Ureter (tissue), 1 donor: ENCODE measurements at regions not wholly inside any gene's neighbourhood (a gene's known extent, or its start where the extent isn't known, plus 50 kb on each side); places are given as distances from the start of the nearest gene placed in this dataset.
"Not testable (repeated sequence)": the region's sequence is repeated elsewhere in the genome, so short reads cannot be mapped to it uniquely, and the experiment has no call there.

Experiments used
- DNase-seq: peaks from one replicate; pipeline ENCODE4 v3.0.0-alpha.2; 2020; ENCODE audit warnings: low spot score
- donor health status: DM: yes; HTN: yes; CAD: no.

DNA sequence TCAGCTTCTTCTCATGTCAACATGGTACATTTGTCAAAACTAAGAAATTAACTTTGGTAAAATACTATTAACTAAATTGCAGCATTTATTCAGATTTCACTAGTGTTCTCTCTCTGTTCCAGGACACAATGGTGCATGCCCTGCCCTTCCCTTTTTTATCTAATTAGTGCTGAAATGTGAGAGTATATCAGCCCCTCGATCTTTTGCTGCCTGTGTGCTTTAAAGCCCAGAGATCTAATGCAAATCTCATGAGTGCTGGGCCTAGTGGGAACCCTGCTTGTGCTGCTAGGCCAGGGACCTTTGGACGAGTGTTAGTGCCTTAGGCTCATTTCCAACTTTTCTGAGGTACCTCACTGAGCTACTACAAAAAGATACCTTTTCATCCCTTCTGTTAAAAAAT is 221.1 kb upstream of the EDNRB start:
- DNase-seq: no peak

DNA sequence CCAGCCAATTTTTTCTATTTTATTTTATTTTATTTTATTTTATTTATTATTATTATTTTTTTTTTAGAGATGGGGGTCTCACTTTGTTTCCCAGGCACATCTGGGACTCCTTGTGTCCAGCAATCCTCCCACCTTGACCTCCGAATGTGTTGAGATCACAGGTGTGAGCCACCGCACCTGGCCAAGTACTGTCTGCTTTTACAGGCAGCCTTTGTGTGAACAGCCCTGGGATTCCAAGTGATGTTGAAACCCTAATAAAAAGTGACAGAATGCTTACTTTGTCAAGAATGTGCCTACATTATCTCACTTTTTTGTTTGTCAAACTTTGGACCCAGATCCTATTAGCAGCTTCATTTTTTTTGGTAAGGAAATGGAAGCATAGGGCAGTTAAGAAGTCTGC is 220.1 kb upstream of the EDNRB start:
- no peak for DNase-seq

- no peak for DNase-seq
These were observed 218.9 kb upstream of the EDNRB start for GRCh38 chr13:78137404-78138142.

- DNase-seq: no peak
These were observed 218.3 kb upstream of the EDNRB start for GRCh38 chr13:78136966-78137365.

DNA sequence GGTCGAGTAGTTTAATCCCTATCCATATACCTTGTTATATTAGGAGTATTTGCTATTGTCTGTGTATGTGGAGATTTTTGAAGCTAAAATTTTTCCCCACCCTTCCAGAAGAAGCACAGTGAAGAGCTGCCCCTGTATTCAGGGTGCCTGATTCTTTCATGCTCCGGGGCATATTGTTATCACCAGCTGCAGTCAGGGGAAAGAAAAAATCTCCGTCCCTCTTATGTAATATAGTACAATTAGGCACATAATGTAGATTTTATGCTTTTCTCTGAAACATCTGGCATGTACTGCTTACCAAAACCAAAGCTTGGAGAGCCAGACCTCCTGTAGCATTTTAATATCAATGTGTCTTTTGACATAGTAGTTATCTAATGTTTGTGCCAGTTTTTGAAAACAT is 214.9 kb upstream of the EDNRB start:
- DNase-seq: no peak

DNA sequence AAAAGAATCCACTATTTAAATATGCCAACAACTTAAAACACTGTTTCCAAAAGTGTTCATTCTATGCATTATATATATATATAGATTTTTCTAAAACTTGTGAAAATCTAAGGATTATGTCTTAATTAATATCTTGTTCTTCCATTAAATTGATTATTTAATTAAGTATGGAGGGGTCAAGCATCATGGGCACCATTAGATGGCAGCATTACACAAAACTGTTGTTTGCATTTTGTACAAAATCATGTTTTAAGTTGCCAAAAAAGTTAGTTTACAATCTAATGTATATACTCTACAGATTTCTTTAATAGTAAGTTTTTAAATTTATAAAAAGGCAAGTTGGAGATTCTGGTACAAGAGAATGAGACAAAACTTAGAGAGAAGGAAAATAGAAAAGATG is 213.2 kb upstream of the EDNRB start:
- no peak for DNase-seq

- DNase-seq: no peak
These were observed 212.7 kb upstream of the EDNRB start for GRCh38 chr13:78131346-78131745.

DNA sequence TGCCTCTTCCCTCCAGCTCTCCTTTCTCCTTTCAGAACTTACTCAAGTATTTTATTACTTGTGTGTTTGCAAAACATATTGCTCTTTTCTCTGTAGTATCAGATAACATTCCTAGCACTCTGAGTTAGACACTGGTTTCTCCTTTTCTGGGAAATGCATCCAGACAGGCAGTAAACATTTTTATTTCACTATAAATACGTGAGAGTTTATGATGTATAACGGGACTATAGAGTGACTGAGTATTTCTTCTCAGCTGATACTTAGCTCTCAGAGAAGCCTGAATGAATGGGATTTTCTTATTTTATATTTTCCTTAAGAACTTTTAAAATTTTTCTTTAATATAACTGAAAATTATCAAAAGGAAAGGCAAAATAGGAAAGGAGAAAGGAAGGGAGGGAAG is 211.2 kb upstream of the EDNRB start:
- no peak for DNase-seq

DNA sequence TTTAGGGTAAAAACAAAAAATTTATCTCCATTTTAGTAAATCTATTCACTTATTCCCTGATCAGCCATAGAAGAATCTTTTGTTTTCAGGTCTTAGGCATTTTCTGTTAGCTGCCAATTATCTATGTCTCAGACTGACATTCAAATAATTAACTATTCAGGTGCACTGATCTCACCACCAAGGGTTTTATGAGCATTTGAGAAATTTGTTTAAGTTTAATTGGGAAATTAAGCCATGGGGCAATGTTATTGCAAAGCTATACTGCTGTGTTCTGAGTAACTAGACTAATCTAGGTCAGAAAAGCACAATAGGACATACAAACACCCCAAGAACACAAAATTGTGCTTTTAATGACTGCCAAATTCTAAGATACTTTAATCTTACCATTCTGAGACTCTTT is 210.7 kb upstream of the EDNRB start:
- DNase-seq: no peak

DNA sequence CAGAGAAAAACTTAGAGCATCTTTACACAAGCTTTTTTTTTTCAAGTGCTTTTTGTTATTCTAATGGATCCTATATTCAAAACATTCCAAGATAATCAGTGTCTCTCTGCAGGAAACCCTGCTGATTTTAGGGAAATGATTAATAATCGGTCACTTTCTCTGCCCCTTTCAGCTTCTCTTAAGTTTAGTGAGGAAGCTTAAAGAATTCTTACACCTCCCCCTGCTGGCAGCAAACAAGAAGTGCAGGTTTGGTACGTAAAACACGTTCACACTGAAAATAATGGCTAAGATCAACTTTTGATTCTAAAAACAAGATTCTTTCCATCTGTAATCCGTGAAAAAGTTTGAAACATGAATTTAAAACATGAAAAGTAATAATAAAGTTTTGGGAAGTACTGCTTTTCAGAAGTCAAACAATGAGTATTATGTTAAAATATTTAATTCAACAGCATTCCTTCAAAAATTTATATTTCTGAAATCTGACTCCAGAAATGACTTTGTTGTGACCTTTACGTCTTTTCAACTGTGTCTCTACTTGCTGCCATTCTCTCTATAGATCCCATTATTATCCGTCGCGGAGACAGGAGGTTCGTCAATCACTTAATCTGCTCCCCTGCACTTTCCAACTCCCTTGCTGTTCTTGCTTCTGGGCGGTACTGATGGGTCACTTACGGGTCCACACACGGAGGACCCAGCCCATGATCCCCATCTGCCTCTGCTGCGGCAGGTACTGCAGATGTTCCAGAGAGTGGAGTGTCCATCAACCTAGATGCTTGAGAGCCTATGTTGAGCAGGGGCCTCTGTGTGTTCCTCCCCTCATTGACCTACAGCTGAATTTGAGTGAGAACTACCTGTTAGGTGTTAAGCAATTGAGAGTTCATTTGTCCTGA is 203.1 kb upstream of the EDNRB start:
- peak; percentile 58 for DNase-seq

DNA sequence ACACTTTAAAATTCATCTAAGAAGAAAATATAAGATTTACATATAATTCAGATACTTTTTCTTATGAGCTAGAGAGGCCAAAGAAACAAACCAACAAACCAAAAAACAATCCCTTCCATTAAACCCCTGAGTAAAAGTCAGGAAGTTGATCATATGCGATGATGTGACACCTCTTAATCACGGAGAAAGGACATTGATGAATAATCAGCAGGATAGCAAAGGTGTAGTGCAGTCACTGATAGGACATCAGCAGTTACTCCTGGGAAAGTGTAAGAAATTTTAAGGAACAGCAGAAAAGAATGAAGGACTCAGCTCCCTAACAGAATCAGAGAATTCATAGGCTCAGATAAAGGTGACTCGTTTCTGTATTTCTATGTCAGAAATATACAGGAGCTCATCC is 202.4 kb upstream of the EDNRB start:
- no peak for DNase-seq

DNA sequence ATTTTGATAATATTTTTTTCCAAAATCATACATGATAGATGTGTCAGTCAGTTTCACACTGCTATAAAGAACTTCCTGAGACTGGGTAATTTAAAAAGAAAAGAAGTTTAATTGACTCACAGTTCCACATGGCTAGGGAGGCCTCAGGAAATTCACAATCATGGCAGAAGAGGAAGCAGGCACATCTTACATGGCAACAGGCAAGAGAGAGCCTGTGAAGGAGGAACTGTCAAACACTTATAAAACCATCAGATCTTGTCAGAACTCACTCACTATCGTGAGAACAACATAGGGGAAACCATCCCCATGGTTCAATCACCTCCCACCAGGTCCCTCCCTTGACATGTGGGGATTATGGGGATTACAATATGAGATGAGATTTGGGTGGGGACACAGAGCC is 201.5 kb upstream of the EDNRB start:
- not testable (repeated sequence) for DNase-seq

- DNase-seq: not testable (repeated sequence)
These were observed 198.4 kb upstream of the EDNRB start for GRCh38 chr13:78117070-78117469.

DNA sequence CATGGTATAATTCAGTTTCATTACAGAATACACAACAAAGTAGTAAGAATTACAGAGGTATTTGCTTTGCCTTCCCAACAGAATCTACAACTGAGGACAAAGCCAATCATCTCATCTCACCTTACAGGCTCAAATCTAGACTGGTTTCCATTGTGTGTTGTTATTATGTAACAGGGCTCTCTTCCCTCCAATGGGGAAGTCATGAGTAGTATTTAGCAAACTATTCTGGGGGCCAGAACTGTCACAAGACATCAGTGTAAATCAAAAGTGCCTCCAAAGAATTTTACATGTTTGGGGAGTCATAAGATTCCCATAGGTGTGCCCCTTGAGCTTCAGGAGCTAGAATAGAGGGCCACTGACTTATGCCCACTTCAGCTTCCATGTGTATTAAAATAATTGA is 187.0 kb upstream of the EDNRB start:
- no peak for DNase-seq

- DNase-seq: no peak
These were observed 185.3 kb upstream of the EDNRB start for GRCh38 chr13:78103936-78104335.

- no peak for DNase-seq
These were observed 184.1 kb upstream of the EDNRB start for GRCh38 chr13:78102741-78103140.

DNA sequence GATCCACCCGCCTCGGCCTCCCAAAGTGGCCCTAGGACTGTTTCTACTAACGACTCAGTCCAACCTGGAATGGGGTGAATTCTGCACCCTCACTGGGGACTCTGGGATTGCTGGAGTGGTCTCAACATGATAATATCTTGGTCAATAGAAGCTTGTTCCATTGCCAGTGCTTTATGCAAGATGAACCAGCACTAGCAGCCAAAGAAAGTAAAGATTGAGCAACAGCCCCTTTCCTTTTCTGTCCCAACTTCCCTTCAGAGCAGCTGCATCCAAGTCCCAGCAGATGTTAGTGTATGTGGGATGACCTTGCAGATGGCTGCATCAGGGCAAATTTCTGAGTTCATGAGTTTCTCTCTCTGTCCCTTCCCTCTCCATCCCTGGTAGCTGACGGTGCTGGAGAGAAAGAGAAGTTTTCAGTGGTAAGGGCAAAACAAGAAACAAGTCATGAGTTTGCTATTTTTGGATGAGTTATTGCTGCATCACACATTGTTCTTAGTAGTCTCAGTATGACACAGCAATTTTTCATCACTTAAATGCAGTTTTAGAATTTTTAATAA is 183.6 kb upstream of the EDNRB start:
- DNase-seq: peak; percentile 46

- no peak for DNase-seq
These were observed 181.9 kb upstream of the EDNRB start for GRCh38 chr13:78100486-78100885.

- DNase-seq: no peak
These were observed 179.6 kb upstream of the EDNRB start for GRCh38 chr13:78098249-78098648.

- no peak for DNase-seq
These were observed 177.6 kb upstream of the EDNRB start for GRCh38 chr13:78096221-78096620.

GRCh38 chr13:78087966-78088678 is 169.5 kb upstream of the EDNRB start:
- DNase-seq: no peak
